GM19463 (cell line): ENCODE measurements at regions not wholly inside any gene's neighbourhood (a gene's known extent, or its start where the extent isn't known, plus 50 kb on each side); places are given as distances from the start of the nearest gene placed in this dataset.

Experiments used
- ATAC-seq: cut with Tn5 transposase; IDR thresholded peaks from one replicate; pipeline ENCODE4 v1.9.1; 2021; ENCODE audit warnings: mild to moderate bottlenecking, moderate library complexity; ENCODE audit not compliant: unreplicated experiment

- no peak for ATAC-seq
Observed at GRCh38 chr1:4550941-4551340, 103.5 kb upstream of the AJAP1 start.

- no peak for ATAC-seq
Observed at GRCh38 chr1:4551706-4552105, 102.7 kb upstream of the AJAP1 start.

- ATAC-seq: no peak
Observed at GRCh38 chr1:4553761-4554160, 100.6 kb upstream of the AJAP1 start.

GRCh38 chr1:4554271-4554865 is 100.0 kb upstream of the AJAP1 start:
- no peak for ATAC-seq

- no peak for ATAC-seq
Observed at GRCh38 chr1:4557949-4558348, 96.5 kb upstream of the AJAP1 start.

GRCh38 chr1:4561205-4561604 is 93.2 kb upstream of the AJAP1 start:
- no peak for ATAC-seq

GRCh38 chr1:4562321-4562720 is 92.1 kb upstream of the AJAP1 start:
- no peak for ATAC-seq

GRCh38 chr1:4563586-4563985 is 90.8 kb upstream of the AJAP1 start:
- no peak for ATAC-seq

- no peak for ATAC-seq
Observed at GRCh38 chr1:4564051-4564450, 90.4 kb upstream of the AJAP1 start.

GRCh38 chr1:4565166-4565565 is 89.2 kb upstream of the AJAP1 start:
- ATAC-seq: no peak

- ATAC-seq: no peak
Observed at GRCh38 chr1:4565801-4566449, 88.5 kb upstream of the AJAP1 start.

GRCh38 chr1:4571263-4571662 is 83.1 kb upstream of the AJAP1 start:
- ATAC-seq: no peak

GRCh38 chr1:4573526-4573925 is 80.9 kb upstream of the AJAP1 start:
- ATAC-seq: no peak

GRCh38 chr1:4581807-4582206 is 72.6 kb upstream of the AJAP1 start:
- no peak for ATAC-seq

- no peak for ATAC-seq
Observed at GRCh38 chr1:4584449-4584848, 70.0 kb upstream of the AJAP1 start.

GRCh38 chr1:4585216-4585615 is 69.2 kb upstream of the AJAP1 start:
- ATAC-seq: no peak

- ATAC-seq: no peak
Observed at GRCh38 chr1:4585705-4586104, 68.7 kb upstream of the AJAP1 start.

- ATAC-seq: no peak
Observed at GRCh38 chr1:4586611-4587160, 67.7 kb upstream of the AJAP1 start.

GRCh38 chr1:4587721-4588120 is 66.7 kb upstream of the AJAP1 start:
- no peak for ATAC-seq

GRCh38 chr1:4590756-4591155 is 63.7 kb upstream of the AJAP1 start:
- ATAC-seq: no peak

- ATAC-seq: no peak
Observed at GRCh38 chr1:4591926-4592325, 62.5 kb upstream of the AJAP1 start.

- ATAC-seq: no peak
Observed at GRCh38 chr1:4593106-4593505, 61.3 kb upstream of the AJAP1 start.
